Lower lobe of right lung (tissue), 2 donors: ENCODE measurements at regions not wholly inside any gene's neighbourhood (a gene's known extent, or its start where the extent isn't known, plus 50 kb on each side); places are given as distances from the start of the nearest gene placed in this dataset.

Experiments used
- ATAC-seq, 2 donors: fragments of 200-7000 bp; cut with Tn5 transposase; one replicate each; pipeline ENCODE4 v1.9.1; 2020 to 2022; ENCODE audit warnings: mild to moderate bottlenecking in 2 of 2, moderate library complexity in 2 of 2
- DNase-seq: peaks from one replicate; pipeline ENCODE4 v3.0.0-alpha.2; 2020
- H3K27ac ChIP-seq: fragments of 200-600 bp; one replicate; pipeline ENCODE4 v1.8.0; 2022
- H3K27me3 ChIP-seq: fragments of 200-600 bp; one replicate; pipeline ENCODE4 v1.8.0; 2022; ENCODE audit warnings: low read depth
- H3K36me3 ChIP-seq: fragments of 200-600 bp; one replicate; pipeline ENCODE4 v1.8.0; 2022; ENCODE audit warnings: mild to moderate bottlenecking
- H3K4me1 ChIP-seq: fragments of 200-600 bp; one replicate; pipeline ENCODE4 v1.8.0; 2022
- H3K4me3 ChIP-seq: fragments of 200-600 bp; one replicate; pipeline ENCODE4 v1.8.0; 2022; ENCODE audit warnings: mild to moderate bottlenecking
- H3K9me3 ChIP-seq: fragments of 200-600 bp; one replicate; pipeline ENCODE4 v1.8.0; 2022
- CTCF ChIP-seq: fragments of 200-600 bp; IDR thresholded peaks from one replicate; pipeline ENCODE4 v1.8.0; 2022; ENCODE audit warnings: antibody characterized with exemption, mild to moderate bottlenecking
- intact Hi-C: fragments of 100-400 bp; cut with DNase I; formaldehyde crosslinking; loops from one replicate; pipeline ENCODE4 v1.11.0; 2022
- donor health status: DM: no; HTN: yes; CAD: no; lungs with severe emphysema.

- Histone ChIP-seq H3K27me3 (no peaks in the 10 kb centered on the region), H3K4me3 (no peak overlapping the region), H3K27ac (no peak overlapping the region), H3K9me3 (no peaks in the 10 kb centered on the region), H3K36me3 (no peaks in the 10 kb centered on the region), H3K4me1 (no peaks in the 10 kb centered on the region)
- no peak for ATAC-seq
- intact Hi-C loops: no loop called here
- no peak for DNase-seq
- no peak for TF ChIP-seq CTCF
Measured at GRCh38 chr3:18683900-18684299, 258.8 kb upstream of the SATB1 start.

DNA sequence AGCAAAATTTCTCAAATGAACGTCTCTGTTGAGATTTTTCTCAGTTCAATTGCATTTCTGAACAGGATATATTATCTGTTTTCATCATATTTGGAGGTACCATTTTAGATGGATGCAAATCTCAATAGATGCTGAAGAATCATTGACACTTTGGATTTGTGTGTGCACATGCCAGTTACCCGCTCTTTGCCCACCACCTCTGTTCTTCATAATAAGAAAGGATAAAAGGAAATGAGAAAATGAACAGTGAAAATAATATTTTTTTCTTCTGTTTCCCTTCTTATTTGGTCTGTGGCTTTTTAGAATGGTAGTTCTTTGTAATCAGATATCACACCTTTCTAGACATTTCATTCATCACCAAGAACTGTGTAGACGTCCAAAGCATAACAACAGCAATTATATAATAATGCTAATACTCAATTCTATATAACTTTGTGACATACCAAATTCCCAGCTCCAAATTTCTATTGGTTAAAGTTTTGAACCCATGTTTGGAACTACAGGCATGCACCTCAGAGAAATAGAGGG is 256.7 kb upstream of the SATB1 start:
- H3K4me1 ChIP-seq: no peaks in the 10 kb centered on the region
- no peak for TF ChIP-seq CTCF
- H3K27ac ChIP-seq: no peak overlapping the region
- ATAC-seq (no peak), DNase-seq (no peak)
- no peaks in the 10 kb centered on the region for H3K9me3 ChIP-seq
- no peaks in the 10 kb centered on the region for H3K27me3 ChIP-seq
- intact Hi-C loops: no loop called here
- no peak overlapping the region for H3K4me3 ChIP-seq
- H3K36me3 ChIP-seq: no peaks in the 10 kb centered on the region

- no peak for ATAC-seq
- Histone ChIP-seq H3K27me3 (no peaks in the 10 kb centered on the region), H3K4me1 (no peaks in the 10 kb centered on the region), H3K9me3 (no peaks in the 10 kb centered on the region), H3K27ac (no peak overlapping the region), H3K4me3 (no peak overlapping the region), H3K36me3 (no peaks in the 10 kb centered on the region)
- intact Hi-C loops: no loop called here
- DNase-seq: no peak
- TF ChIP-seq CTCF: no peak
Measured at GRCh38 chr3:18680758-18681157, 255.6 kb upstream of the SATB1 start.

GRCh38 chr3:18679238-18679637 is 254.1 kb upstream of the SATB1 start:
- no peaks in the 10 kb centered on the region for H3K9me3 ChIP-seq
- H3K36me3 ChIP-seq: no peaks in the 10 kb centered on the region
- no peak overlapping the region for H3K27ac ChIP-seq
- no peaks in the 10 kb centered on the region for H3K27me3 ChIP-seq
- TF ChIP-seq CTCF: no peak
- intact Hi-C loops: loop anchor here (5.0 kb wide), 1 partner anchor 52 kb away; no protein-coding TSS in a partner anchor
- ATAC-seq (no peak), DNase-seq (no peak)
- no peak overlapping the region for H3K4me3 ChIP-seq
- H3K4me1 ChIP-seq: no peaks in the 10 kb centered on the region

DNA sequence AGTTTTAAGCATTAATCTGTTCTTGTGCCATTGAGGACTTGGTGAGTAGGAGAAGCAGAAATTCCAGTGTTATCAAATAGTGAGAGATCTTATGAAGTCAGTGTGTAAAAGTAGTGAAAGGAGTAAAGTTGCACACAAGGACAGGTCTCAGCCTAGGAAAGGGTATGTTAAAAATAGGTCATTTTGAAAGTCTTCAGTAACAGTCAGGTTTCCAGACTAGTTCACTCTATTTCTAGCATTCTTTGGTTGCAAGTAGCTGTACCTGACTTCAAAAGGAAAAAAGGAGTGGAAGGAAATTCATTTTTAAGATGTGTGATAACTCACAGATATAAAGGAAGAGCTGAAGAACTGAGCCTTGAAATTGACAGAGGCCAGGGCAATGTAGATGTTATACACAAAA is 250.1 kb upstream of the SATB1 start:
- DNase-seq: no peak
- no peak for TF ChIP-seq CTCF

DNA sequence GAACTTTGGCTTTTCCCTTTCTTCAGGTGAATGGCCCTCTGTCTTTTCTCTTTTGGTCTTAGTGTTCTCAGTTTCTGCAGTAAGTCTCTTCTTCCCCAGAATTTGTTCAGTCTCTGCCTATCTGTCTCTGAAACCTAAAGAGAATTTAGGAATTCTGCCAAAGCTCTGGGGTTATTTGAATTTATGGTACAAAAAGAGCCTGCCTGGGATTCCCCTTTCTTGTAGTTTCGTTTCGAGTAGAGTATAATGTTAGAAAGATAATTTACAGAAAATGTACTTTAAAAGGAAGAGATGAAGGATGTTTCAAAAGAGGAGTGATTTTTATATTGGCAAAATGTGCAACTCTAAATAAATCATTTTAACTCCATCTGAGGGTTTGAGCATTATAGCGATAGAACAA is 247.4 kb upstream of the SATB1 start:
- Histone ChIP-seq H3K36me3 (no peaks in the 10 kb centered on the region), H3K9me3 (no peaks in the 10 kb centered on the region), H3K27ac (no peak overlapping the region), H3K4me1 (no peaks in the 10 kb centered on the region), H3K27me3 (no peaks in the 10 kb centered on the region), H3K4me3 (no peak overlapping the region)
- DNase-seq (no peak), ATAC-seq (no peak)
- no peak for TF ChIP-seq CTCF
- intact Hi-C loops: no loop called here

More for the DNA sequence above, 250.1 kb upstream of the SATB1 start:
- H3K9me3 ChIP-seq: no peaks in the 10 kb centered on the region
- intact Hi-C loops: loop anchor here (5.0 kb wide), 1 partner anchor 48 kb away; no protein-coding TSS in a partner anchor
- no peak overlapping the region for H3K4me3 ChIP-seq
- H3K4me1 ChIP-seq: no peaks in the 10 kb centered on the region
- no peaks in the 10 kb centered on the region for H3K27me3 ChIP-seq
- no peaks in the 10 kb centered on the region for H3K36me3 ChIP-seq
- no peak for ATAC-seq
- H3K27ac ChIP-seq: no peak overlapping the region
